Upper lobe of left lung (tissue), 6 donors: ENCODE measurements at regions not wholly inside any gene's neighbourhood (a gene's known extent, or its start where the extent isn't known, plus 50 kb on each side); places are given as distances from the start of the nearest gene placed in this dataset.

ENCODE experiments used
- ATAC-seq, 2 donors: fragments of 200-7000 bp; cut with Tn5 transposase; one replicate each; pipeline ENCODE4 v1.9.1; 2022; ENCODE audit warnings: mild to moderate bottlenecking in 2 of 2, moderate library complexity in 2 of 2; ENCODE audit not compliant: low FRiP score in 2 of 2
- DNase-seq, 2 donors: peaks; one replicate each; pipeline ENCODE4 v3.0.0-alpha.2; 2019 to 2020
- H3K27ac ChIP-seq, 4 donors: fragments of 200-600 bp; sonication (generic); one replicate each; pipeline ENCODE4 v1.5.1; 2016 to 2019
- H3K27me3 ChIP-seq, 4 donors: fragments of 200-600 bp; sonication (generic); one replicate each; pipeline ENCODE4 v1.5.1; 2017 to 2019
- H3K36me3 ChIP-seq, 4 donors: fragments of 200-600 bp; sonication (generic); one replicate each; pipeline ENCODE4 v1.5.1; 2016 to 2019
- H3K4me1 ChIP-seq, 4 donors: fragments of 200-600 bp; sonication (generic); one replicate each; pipeline ENCODE4 v1.5.1; 2018 to 2019
- H3K4me3 ChIP-seq, 4 donors: fragments of 200-600 bp; sonication (generic); one replicate each; pipeline ENCODE4 v1.5.1; 2017 to 2019; ENCODE audit warnings: mild to moderate bottlenecking in 2 of 4, moderate library complexity in 1 of 4
- H3K9me3 ChIP-seq, 4 donors: fragments of 200-600 bp; sonication (generic); one replicate each; pipeline ENCODE4 v1.5.1; 2018 to 2019
- EP300 ChIP-seq, 4 donors: sonication (generic); formaldehyde crosslinking; IDR thresholded peaks; one replicate each; pipeline ENCODE4 v1.5.1; 2017; ENCODE audit warnings: antibody characterized with exemption in 4 of 4, control low read depth in 2 of 4
- POLR2A ChIP-seq, 4 donors: fragments of 450-650 bp; IDR thresholded peaks; one replicate each; pipeline ENCODE4 v1.5.1; 2016 to 2017; ENCODE audit warnings: antibody characterized with exemption in 4 of 4, mild to moderate bottlenecking in 2 of 4
- POLR2AphosphoS5 ChIP-seq, 2 donors: sonication (generic); formaldehyde crosslinking; IDR thresholded peaks; one replicate each; pipeline ENCODE4 v1.5.1; 2017; ENCODE audit warnings: antibody characterized with exemption in 2 of 2
- WGBS, 2 donors: methylation state at CpG; one replicate each; pipeline ENCODE4 v1.1.5; 2017 to 2018; 5-methylcytosine and 5-hydroxymethylcytosine counted together
- TF ChIP-seq, protein P1 (sequence below), 6 experiments: fragments of 450-650 bp in 4 of 6; fragments of 200-600 bp in 2 of 6; sonication (generic) in 2 of 6; IDR thresholded peaks; one replicate each; pipeline ENCODE4 v1.5.1; 2016 to 2019; ENCODE audit warnings: antibody characterized with exemption in 6 of 6
- donor health status: DM: no; HTN: no; CAD: no; lungs with moderate emphysema.
- donor health status: DM: no; HTN: yes; CAD: no; lungs with severe emphysema.

DNA sequence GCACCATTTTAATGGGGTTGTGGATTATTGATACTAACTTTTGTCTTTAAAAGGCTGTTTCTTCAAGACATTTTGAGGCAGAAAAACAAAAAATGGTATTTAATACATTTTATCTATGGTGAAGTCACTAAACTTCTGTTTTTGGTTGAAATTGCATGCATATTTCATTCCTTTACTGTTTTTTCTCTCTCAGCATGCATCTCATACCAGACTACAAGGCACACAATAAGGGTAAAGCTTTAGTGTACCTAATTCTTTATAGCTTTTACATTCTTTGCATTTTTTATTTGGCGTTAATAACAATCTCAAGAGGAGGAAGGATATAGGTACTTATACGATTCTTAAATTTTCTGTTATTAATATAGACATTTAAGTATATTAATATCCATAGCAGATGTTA, 151.0 kb upstream of the DKK2 start:
- Histone ChIP-seq H3K27ac (no peak overlapping the region), H3K4me3 (no peak overlapping the region), H3K9me3 (no peaks in the 10 kb centered on the region), H3K36me3 (no peaks in the 10 kb centered on the region), H3K27me3 (no peaks in the 10 kb centered on the region), H3K4me1 (no peaks in the 10 kb centered on the region)
- ATAC-seq (no peak), DNase-seq (no peak)
- no peak for TF ChIP-seq EP300 (IDR thresholded peaks at IDR 0.05)
- no peak for TF ChIP-seq POLR2AphosphoS5 (IDR thresholded peaks at IDR 0.05)
- no peak for TF ChIP-seq POLR2A (IDR thresholded peaks at IDR 0.05)
- TF ChIP-seq, protein P1, sequence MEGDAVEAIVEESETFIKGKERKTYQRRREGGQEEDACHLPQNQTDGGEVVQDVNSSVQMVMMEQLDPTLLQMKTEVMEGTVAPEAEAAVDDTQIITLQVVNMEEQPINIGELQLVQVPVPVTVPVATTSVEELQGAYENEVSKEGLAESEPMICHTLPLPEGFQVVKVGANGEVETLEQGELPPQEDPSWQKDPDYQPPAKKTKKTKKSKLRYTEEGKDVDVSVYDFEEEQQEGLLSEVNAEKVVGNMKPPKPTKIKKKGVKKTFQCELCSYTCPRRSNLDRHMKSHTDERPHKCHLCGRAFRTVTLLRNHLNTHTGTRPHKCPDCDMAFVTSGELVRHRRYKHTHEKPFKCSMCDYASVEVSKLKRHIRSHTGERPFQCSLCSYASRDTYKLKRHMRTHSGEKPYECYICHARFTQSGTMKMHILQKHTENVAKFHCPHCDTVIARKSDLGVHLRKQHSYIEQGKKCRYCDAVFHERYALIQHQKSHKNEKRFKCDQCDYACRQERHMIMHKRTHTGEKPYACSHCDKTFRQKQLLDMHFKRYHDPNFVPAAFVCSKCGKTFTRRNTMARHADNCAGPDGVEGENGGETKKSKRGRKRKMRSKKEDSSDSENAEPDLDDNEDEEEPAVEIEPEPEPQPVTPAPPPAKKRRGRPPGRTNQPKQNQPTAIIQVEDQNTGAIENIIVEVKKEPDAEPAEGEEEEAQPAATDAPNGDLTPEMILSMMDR (IDR thresholded peaks at IDR 0.05) = no peak
- WGBS, 2 donors = 77 to 89% methylated on average over 2 of the region's 2 CpGs

GRCh38 chr4:107183155-107183774, 147.2 kb upstream of the DKK2 start:
- Histone ChIP-seq H3K27me3 (no peaks in the 10 kb centered on the region), H3K4me3 (no peak overlapping the region), H3K27ac (no peak overlapping the region), H3K36me3 (no peaks in the 10 kb centered on the region), H3K4me1 (no peaks in the 10 kb centered on the region), H3K9me3 (no peaks in the 10 kb centered on the region)
- TF ChIP-seq, protein P1 (IDR thresholded peaks at IDR 0.05) = peak; percentile 32 to 71 (median 64)
- no peak for TF ChIP-seq POLR2A (IDR thresholded peaks at IDR 0.05)
- TF ChIP-seq POLR2AphosphoS5 (IDR thresholded peaks at IDR 0.05) = no peak
- 12 to 14% methylated on average over 3 of the region's 3 CpGs for WGBS, 2 donors
- DNase-seq (no peak), ATAC-seq (peak; percentile 73 to 89)

GRCh38 chr4:107182347-107182746, 146.2 kb upstream of the DKK2 start:
- H3K4me3 ChIP-seq = no peak overlapping the region
- TF ChIP-seq, protein P1 (IDR thresholded peaks at IDR 0.05) = no peak
- TF ChIP-seq EP300 (IDR thresholded peaks at IDR 0.05) (no peak), POLR2A (IDR thresholded peaks at IDR 0.05) (no peak), POLR2AphosphoS5 (IDR thresholded peaks at IDR 0.05) (no peak)

DNA sequence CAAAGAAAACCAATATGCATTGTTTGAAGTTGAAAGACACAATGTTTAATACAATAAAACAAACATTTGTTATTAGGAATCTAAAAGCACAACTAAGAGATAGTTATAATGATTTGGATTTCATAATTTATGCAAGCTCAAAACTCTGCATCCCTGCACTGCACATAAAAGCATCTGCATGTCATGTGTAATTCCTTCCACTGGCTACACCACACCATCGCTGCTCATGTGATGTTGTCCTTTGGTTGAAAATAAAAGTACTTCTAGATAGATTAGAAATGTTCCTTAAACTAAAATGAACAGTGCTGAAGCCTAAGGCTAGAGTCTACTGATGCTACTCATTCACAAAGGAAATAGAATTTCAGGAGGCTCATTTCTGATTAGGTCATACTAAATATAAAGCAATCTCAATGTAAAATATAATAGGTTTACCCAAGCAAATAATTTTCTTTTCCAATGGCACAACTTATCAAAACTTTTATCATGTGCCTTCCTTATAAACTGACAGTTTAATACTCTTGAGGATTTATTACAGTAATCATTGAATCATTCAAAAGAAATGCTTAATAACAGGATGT, 130.8 kb upstream of the DKK2 start:
- H3K4me3 ChIP-seq = no peak overlapping the region
- no peaks in the 10 kb centered on the region for H3K36me3 ChIP-seq
- no peaks in the 10 kb centered on the region for H3K27me3 ChIP-seq
- H3K9me3 ChIP-seq = peaks cover 0 to 6% (median 0%) of the 10 kb centered on the region in 4 donors
- H3K4me1 ChIP-seq = no peaks in the 10 kb centered on the region
- DNase-seq (no peak), ATAC-seq (no peak)
- TF ChIP-seq POLR2A (IDR thresholded peaks at IDR 0.05) (no peak), EP300 (IDR thresholded peaks at IDR 0.05) (no peak), POLR2AphosphoS5 (IDR thresholded peaks at IDR 0.05) (no peak)
- TF ChIP-seq, protein P1 (IDR thresholded peaks at IDR 0.05) = no peak
- H3K27ac ChIP-seq = no peak overlapping the region
- 88% methylated on average over 1 of the region's 1 CpG for WGBS, 2 donors

More at GRCh38 chr4:107182347-107182746, 146.2 kb upstream of the DKK2 start:
- H3K9me3 ChIP-seq = no peaks in the 10 kb centered on the region
- WGBS, 2 donors = 96 to 100% methylated on average over 3 of the region's 3 CpGs
- DNase-seq = no peak
- no peaks in the 10 kb centered on the region for H3K27me3 ChIP-seq
- no peaks in the 10 kb centered on the region for H3K36me3 ChIP-seq
- no peaks in the 10 kb centered on the region for H3K4me1 ChIP-seq
- H3K27ac ChIP-seq = no peak overlapping the region
- no peak for ATAC-seq

DNA sequence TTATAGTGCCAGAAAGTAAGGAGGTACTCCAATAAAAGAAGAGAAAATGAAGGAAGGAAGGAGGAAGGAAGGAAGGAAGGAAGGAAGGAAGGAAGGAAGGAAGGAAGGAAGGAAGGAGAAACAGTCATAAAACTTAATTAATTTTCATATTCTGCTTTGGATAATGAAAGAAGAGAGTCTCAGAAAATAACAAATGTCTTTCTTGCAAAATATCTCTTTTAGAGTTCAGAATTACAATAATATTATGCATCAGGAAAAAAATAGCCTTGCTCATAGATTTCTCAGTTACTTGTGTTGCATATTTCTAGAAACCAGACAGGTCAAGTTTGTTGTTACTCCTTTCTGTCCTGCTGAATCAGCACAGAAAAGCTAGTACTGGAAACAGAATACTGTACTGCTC, 130.1 kb upstream of the DKK2 start:
- no peaks in the 10 kb centered on the region for H3K36me3 ChIP-seq
- H3K4me1 ChIP-seq = no peaks in the 10 kb centered on the region
- no peak for ATAC-seq
- DNase-seq = no peak
- H3K27ac ChIP-seq = no peak overlapping the region
- TF ChIP-seq EP300 (IDR thresholded peaks at IDR 0.05) (no peak), POLR2A (IDR thresholded peaks at IDR 0.05) (no peak), POLR2AphosphoS5 (IDR thresholded peaks at IDR 0.05) (no peak)
- TF ChIP-seq, protein P1 (IDR thresholded peaks at IDR 0.05) = no peak
- H3K4me3 ChIP-seq = no peak overlapping the region
- no peaks in the 10 kb centered on the region for H3K27me3 ChIP-seq
- peaks cover 0 to 6% (median 0%) of the 10 kb centered on the region in 4 donors for H3K9me3 ChIP-seq
